GM18870 (cell line): ENCODE measurements at regions not wholly inside any gene's neighbourhood (a gene's known extent, or its start where the extent isn't known, plus 50 kb on each side); places are given as distances from the start of the nearest gene placed in this dataset.
"Not testable (repeated sequence)": the region's sequence is repeated elsewhere in the genome, so short reads cannot be mapped to it uniquely, and the experiment has no call there.

Experiments used
- ATAC-seq: cut with Tn5 transposase; IDR thresholded peaks from one replicate; pipeline ENCODE4 v1.9.1; 2021; ENCODE audit warnings: moderate library complexity; ENCODE audit not compliant: unreplicated experiment

DNA sequence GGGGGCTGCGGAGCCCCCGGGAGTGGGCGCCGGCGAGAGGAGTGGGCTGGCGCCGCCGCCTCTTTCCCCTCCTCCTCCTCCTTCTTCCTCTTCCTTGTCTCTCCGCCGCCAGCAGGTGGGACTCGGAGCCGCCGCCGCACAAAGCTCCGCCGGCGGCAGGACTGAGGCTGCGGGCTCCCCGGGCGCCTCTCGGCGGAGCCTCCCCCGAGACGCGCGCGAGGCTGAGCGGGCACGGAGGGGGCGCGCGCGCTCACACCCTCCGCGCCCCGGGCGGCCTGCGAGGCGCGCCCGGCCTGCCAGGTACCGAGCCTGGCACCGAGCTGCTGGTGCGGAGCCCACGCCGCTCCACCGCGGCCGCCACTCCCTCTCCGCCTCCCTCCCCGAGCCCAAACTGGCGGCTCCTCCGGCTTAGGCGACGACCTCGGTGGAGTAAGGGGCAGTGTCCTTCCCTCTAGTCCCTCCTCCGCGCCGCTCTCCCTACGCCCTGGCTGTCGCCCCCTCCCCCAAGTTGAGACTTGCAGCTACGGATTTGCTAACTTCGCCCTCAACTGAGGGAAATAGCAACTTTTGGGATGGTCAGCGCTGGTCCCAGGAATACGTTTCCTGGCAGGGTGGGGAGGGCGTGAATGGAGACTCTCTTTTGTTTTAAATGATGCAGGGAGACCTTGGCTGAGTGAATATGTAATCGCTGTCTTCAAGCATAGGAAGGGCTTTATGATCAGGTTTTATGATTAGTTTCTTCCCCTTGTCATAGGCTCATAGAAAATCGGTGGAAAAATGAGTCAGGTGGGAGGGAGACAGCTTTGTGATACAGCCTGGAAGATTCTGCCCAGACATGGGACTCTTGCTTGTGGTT, 199.5 kb upstream of the CAND1 start:
- ATAC-seq: no peak

GRCh38 chr12:67070307-67070600, 198.9 kb upstream of the CAND1 start:
- ATAC-seq: no peak

- no peak for ATAC-seq
These were observed 198.6 kb upstream of the CAND1 start for GRCh38 chr12:67070604-67071003.

- not testable (repeated sequence) for ATAC-seq
These were observed 196.9 kb upstream of the CAND1 start for GRCh38 chr12:67072281-67072680.

DNA sequence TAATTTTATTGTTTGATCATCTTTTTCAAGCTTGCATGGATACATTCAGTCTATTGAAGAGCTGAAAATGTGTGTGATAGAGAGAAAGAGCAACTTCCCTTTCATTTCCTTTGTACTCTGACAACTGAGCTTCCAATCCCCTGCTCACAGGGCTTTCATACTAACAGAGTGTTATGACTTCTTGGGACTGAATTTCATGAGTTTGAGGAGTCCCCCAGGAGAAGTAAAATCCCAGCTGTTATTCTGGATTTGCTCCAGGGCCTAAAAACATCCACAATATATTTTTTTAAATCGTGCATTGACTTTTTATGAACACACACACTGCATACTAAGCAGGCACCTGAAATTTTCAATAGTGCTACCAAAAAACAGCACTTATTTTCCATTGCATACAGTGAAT, 195.8 kb upstream of the CAND1 start:
- ATAC-seq: no peak

- no peak for ATAC-seq
These were observed 195.1 kb upstream of the CAND1 start for GRCh38 chr12:67074072-67074471.

DNA sequence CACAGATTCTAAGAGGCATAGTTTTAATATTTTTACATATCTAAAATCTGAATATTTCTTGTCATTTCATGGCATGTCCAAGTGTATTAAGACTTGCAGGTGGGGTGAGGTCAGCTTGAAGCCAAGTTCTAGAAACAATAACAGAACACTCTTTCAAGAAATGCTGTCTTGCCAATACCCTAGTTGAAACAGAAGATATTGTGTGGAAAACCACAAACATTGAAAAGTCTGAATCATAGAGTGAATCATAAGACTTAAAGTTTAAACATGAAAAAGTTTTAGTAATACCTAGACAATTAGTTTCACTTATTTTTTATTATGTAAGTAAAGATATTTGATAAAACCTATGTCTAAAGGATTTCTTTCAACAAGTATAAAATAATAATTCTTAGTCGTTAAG, 191.5 kb upstream of the CAND1 start:
- ATAC-seq: no peak

GRCh38 chr12:67078957-67079356, 190.2 kb upstream of the CAND1 start:
- ATAC-seq: no peak

DNA sequence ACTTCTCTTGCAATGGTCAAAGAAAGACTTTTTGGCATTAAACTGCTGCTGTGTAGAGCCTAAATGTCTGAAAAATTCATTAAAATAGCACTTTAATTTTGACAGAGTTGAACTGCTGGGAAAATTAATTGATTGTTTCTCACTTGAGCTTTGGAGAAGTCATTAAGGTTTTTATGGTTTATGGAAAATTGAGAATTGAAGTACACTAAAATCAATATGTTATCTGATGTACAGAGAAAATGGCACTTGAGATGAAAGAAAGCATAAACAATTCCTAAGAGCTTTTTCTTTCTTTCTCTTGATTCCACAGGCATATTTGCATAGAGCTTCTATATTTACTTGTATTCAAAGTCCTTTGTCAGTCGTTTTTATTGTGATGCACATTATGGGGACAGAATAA, 188.5 kb upstream of the CAND1 start:
- ATAC-seq: no peak

- ATAC-seq: no peak
These were observed 186.9 kb upstream of the CAND1 start for GRCh38 chr12:67082221-67082620.

DNA sequence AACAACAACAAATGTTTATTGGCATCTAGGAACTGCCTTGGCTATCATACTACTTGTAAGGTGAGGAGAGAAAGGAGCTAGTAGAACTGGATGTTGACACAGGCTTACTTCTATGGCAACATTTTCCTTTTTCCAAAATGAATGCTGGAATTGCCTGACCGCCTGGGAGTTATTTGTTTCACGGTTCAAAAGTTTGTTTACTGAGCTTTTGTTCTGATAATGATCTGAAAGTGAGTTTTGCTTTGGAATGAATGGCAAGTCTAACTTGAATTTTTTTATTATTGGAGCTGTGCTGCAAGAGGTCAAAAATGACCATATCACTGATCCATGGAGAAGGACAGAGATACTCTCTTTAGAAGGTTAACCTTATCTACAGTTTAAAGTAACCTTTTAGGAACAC, 183.5 kb upstream of the CAND1 start:
- ATAC-seq: no peak

- ATAC-seq: no peak
These were observed 183.0 kb upstream of the CAND1 start for GRCh38 chr12:67086116-67086515.

GRCh38 chr12:67088401-67089118, 180.6 kb upstream of the CAND1 start:
- ATAC-seq: no peak

GRCh38 chr12:67091204-67091603, 178.0 kb upstream of the CAND1 start:
- ATAC-seq: no peak

DNA sequence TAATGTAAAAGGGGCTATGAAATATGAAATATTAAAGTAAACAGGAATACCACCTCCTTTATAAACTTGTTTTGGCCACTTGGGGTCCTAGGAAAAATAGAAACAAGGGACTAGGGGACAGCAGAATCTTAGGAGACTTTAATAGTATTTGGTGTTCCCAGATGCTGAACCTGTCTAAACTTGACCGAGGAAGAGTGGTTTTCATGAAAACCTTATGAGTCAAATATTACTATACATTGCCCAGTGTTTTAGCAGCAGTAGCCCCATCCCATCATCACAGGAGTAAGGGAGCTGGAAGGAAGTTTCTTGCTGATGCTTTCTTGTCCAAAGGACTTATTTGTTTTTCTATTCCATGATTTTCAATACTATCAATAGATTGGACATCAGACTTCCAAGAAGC, 177.5 kb upstream of the CAND1 start:
- ATAC-seq: no peak

DNA sequence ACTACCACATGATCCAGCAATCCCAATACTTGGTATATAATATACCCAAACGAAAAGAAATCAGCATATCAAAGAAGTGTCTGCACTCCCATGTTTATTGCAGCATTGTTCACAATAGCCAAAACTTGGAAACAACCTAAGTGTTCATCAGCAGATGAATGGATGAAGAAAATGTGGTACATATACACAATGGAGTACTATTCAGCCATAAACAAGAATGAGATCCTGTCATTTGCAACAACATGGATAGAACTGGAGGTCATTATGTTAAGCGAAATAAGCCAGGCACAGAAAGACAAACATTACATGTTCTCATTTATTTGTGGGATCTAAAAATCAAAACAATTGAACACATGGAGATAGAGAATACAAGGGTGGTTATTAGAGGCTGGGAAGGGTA, 176.2 kb upstream of the CAND1 start:
- ATAC-seq: not testable (repeated sequence)

DNA sequence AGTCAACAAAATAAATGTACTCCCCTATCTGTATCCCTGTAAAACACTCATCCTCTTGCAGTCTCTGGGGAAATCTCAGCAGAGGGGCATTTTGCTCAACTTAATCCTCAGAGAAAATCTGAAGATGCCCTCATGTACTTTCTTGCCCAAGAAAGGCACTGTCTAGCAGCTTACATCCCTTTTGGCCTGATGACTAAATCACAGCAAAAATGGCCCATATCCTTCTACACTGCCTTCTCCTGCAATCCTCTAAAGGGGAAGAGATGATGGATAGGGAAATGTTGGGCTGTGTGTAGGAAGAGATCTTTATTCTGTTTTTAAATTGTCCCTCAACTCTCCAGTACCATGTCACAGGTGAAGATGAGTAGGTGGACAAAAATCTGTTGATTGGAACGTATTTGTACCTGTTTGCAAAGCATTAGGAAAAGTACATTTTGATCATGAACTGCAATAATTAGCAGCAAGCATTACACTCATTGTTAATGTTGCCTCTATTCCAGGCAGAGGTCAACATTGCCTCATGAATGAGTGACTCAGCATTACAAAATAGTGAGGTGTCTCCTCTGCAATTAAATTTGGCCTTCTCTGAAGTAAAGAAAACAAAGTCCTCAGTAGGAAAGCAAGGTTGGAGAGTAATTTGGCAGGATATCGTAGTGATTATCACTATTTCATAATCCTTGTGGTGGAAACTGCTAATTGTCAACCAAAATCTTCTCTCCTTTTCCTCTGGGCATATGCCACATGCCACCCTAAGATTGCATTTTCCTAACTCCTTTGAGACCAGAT, 172.4 kb upstream of the CAND1 start:
- no peak for ATAC-seq

- ATAC-seq: no peak
These were observed 169.3 kb upstream of the CAND1 start for GRCh38 chr12:67099858-67100257.

GRCh38 chr12:67103521-67103920, 165.6 kb upstream of the CAND1 start:
- no peak for ATAC-seq

GRCh38 chr12:67107235-67107634, 161.9 kb upstream of the CAND1 start:
- no peak for ATAC-seq

DNA sequence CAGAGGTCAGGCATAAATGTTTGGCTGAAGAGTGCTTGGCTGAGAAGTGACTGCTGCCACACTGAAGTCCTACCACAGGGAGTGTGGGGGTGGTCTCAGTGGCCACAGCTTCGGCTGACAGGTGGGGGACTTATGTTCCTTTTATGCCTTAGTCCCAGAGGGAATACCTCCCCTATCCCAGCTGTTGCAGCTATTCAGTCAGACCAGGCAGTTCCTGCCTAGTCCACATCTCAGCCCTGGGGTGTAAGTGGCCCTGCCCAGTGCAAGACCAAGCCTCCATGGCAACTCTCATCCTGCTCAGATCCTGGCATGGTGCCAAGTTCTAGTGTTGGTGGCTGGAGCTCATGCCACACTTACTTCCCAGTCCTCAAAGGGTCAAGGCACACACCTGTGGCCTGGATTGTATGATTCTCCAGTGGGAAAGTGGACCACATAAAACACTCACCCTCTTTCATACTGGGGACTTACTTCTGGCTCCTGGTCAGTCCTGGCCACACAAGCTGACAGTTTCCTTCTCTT, 161.3 kb upstream of the CAND1 start:
- ATAC-seq: no peak

DNA sequence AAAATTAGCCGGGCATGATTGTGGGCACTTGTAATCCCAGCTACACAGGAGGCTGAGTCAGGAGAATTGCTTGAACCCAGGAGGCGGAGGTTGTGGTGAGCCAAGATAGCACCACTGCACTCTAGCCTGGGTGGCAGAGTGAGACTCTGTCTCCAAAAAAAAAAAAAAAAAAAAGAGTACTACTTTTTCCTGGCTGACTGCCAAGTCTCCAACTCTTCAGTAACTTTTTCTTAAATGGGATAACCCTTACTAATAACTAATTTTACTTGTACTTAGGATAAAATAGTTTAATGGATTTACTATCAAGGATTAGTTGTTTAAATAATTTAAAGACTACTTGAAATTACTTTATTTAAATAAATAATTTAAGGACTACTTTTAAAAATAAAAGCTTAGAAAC, 158.8 kb upstream of the CAND1 start:
- not testable (repeated sequence) for ATAC-seq
